ENCODE measurements at regions not wholly inside any gene's neighbourhood (a gene's known extent, or its start where the extent isn't known, plus 50 kb on each side); places are given as distances from the start of the nearest gene placed in this dataset.
"Not testable (repeated sequence)": the region's sequence is repeated elsewhere in the genome, so short reads cannot be mapped to it uniquely, and the experiment has no call there.

DNA sequence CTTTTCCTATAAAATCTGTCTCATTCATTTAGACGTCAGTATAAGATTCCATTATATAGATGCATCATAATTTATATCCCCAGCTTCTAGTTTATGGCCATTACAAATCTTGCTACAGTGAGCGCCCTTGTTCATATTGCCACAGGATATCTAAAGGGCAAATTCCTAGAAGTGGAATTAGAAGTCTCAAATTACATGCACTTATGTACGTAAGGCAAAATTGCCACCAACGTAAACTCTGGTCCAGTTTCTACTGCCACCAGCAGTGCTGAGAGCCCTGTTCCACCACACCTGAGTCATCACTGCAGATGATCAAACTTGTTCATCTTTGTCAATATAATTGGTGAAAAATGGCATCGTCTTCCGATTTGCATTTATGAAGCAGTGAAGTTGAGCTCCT is 90.9 kb upstream of the ID2 start:
- no peak for DNase-seq (ENCODE audit: low spot score)

DNA sequence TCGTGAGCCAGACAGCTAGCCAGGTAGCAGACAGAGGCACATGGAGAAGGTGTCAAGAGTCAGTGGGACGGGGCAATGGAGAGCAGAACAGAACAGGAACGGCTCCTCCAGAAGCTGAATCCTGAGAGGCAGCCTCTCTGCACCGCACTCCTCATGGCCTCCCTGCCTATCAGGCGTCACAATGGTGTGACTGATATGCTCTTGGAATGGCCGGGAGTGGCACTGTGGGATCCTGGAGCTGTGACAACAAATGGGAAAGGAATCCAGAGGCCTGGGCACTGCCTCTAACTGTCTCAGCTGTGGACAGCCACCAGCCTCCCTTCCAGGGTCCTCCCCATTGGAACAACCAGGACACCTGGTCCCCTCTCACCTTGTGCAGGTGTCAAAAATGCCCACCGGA is 89.1 kb upstream of the ID2 start:
- no peak for DNase-seq (ENCODE audit: low spot score)

DNA sequence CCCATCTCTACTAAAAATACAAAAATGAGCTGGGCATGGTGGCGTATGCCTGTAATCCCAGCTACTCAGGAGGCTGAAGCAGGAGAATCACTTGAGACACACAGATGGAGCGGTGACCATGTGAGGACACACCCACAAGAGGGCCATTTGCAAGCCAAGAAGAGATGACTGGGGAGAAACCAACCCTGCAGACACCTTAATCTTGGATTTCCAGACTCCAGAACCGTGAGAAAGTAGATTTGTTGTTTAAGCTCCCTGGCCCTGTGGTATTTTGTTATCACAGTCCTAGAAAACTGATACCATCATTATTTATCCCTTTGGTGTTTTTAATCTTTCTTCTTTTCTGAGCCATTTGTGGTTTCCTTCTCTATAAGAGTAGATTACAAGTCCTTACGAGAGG is 88.6 kb upstream of the ID2 start:
- DNase-seq (ENCODE audit: low spot score): no peak

DNA sequence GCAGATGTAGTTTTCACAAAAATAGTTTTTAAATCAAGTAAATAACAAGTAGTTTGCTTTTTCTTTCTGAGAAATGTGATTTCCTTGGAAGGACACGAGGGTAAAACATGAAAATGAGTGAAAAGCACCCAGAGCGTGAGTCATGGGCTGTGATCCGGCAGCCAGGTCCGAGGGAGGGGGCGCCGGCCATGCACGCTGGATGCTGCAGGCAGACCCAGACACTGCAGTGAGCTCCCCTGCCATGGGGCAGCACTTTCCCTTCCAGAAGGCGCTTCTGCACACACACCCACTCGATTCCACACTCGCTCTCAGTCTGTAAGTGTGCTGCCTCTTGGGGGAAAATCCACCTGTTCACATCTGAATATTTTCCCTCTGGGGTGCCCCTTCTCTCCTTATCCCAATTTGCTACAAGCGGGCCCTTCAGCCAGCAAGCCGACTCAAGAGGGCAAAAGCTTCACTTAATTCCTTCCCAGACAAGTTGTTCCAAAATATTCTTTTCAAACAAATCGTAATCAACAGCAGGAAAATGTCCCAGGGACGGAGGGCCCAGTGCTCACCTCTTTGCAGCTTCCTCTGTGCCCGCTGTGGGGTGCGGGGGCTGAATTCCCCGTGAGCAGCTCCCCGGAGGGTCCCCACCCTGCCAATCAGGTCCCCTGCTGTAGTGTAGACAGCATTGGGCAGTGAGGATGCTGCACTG is 87.0 kb upstream of the ID2 start:
- DNase-seq (ENCODE audit: low spot score): peak; percentile 59

DNA sequence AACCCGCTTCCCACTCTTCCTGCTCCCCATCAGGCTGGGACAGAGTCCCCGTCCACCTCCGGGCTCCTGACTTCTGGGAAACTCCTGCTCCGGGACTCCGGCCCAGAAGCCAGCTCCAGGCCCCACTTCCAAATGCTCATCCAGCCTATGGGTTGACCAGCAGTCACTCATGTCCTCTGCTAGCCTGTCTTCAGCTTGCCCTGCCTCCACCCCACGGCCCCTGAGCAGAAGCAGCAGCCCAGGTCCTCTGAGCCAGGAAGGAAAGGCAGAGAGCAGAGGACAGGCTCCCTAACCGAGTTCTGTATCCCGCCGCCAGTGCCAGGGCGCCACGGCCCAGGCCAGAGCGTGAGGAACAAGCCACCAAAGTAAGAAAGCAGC is 86.4 kb upstream of the ID2 start:
- DNase-seq (ENCODE audit: low spot score): no peak

DNA sequence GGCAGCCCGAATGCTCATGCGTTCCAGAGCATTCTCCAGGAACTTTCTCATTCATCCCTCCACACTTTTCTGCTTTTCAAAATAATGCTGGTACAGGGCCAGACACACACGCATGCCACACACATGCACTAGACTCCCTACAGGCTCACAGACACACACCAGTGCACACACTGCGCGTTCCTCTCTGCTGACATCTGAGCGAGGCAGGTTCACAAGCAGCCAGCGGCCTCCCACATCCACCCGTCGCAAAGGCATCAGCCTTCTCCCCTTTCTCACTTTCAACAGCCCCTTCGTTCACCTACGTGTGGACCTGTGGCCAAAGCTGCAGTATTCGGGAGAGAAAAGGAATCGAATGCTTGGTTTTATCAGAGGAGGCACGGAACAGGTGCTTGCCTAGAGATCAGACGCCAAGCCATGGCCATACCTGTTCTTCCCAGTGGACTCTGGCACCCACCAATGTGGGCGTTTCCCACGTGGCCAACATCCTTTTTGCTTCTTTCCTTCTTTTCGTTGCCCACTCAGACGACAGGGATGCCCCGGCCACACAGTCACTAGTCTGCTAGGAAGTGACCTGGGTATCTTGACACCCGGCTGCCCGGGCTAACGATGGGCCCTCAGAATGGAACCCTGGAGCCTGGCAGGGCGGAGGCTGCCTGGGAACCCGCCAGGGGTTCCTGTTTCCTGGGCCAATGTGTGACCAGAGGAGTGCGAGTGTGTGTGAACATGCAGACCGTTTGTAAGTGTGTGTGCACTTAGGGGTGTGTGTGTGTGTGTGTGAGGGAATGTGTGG is 85.8 kb upstream of the ID2 start:
- DNase-seq (ENCODE audit: low spot score): no peak

DNA sequence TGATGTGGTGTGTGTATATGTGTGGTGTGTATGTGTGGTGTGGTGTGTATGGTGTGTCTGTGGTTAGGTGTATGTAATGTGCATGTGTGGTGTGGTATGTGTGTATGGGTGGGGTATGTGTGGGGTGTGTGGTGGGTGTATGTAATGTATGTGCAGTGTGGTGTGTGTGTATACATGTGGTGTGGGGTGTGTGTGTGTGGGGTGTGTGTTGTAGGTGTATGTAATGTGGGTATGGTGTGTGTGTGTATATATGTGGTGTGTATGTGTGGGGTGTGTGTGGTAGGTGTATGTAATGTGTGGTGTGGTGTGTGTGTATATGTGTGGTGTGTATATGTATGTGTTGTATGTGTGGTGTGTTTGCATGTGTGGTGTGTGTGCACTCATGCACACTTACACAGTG is 84.8 kb upstream of the ID2 start:
- no peak for DNase-seq (ENCODE audit: low spot score)

DNA sequence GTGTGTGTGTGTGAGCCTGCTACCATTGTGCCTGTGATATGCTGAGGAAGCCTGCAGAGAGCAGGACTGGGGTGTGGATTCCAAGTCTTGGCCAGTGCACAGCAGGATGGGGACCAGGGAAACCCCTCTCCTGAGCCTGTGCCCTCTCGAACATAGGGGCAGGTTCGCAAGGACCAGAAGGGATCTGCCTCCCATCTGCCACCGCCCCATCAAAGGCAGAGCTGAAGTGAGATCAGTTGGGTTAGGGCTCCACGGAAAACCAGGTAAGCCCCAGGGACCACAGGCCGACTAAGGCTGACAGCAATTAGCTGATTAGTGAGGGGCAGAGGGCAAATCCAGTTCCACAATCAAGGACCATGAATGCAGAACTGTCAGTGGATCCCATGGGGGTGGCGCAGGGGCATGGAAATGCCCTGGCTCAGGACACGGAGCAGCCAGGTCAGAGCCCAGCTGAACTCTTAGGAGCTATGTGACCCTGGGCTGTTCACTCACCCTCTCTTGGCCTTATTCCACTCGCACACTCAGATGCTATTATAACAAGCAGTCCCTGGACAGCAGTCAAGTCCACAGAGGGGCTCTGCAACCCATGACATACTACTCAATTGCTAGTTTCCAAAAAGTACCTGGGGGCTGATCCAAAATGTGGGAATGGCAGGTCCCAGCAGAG is 84.2 kb upstream of the ID2 start:
- no peak for DNase-seq (ENCODE audit: low spot score)

DNA sequence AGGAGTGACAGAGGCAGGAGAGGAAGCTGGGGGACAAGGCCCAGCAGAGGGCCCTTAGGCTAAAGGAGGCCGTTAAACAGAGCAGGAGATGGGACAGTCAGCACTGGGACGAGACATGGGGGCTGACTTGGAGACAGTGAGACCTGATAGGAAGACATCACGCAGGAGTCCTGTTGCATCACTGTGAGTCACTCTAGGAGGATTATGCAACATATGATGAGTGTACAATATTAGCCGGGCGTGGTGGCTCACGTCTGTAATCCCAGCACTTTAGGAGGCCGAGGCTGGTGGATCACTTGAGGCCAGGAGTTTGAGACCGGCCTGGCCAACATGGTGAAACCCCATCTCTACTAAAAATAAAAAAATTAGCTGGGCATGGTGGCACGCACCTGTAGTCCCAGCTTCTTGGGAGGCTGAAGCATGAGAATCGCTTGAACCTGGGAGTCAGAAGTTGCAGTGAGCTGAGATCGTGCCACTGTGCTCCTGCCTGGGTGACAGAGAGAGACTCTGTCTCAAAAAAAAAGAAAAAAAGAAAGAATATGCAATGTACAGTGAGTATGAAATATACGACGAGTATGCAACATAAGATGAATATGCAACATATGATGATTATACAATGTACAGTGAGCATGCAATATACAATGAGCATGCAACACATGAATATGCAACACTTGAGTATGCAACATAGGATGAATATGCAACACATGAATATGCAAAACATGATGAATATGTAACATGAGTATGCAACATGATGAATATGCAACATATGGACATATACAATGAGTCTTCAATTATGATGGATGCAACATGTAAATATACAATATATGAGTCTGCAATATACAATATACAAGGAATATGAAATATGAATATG is 83.3 kb upstream of the ID2 start:
- DNase-seq (ENCODE audit: low spot score): peak; percentile 72

DNA sequence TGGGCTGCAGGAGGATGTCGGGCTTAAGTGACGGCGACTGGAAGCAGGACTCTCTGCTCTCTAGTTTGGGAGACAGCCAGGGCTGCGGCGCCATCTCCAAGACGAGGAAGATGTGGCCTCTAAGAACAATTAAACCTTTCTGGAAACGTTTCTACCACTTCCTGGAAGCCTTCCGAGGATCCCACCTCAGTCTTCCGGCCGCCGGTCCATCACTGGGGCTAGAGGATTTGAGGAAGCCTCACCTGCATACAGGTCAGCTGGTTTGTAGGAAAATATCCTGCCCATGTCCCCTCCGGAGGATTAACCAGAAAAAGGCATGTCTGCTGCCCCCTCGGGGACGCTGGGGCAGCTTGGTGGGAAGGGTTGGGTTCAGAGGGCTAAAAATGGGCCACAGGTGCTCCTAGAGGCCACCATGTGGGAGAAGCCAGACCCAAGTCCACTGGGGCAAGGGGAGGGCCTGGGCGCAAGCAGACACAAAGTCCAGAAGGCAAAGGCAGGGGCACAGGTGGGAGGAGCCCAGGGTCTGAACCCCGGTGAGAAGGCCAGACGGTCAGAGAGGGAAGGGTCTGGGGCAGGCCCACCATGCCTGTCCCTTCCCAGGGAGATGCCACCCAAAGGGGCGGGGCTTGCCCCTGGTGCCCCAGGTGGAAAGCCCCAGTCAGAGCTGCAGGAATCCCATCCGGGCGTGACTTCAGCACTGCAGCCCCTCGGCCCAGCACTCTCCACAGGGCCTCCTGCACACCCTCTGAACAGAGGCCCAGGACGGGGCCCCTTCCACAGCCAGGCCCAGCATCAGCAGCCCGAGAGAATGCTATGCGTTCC is 82.2 kb upstream of the ID2 start:
- DNase-seq (ENCODE audit: low spot score): no peak

DNA sequence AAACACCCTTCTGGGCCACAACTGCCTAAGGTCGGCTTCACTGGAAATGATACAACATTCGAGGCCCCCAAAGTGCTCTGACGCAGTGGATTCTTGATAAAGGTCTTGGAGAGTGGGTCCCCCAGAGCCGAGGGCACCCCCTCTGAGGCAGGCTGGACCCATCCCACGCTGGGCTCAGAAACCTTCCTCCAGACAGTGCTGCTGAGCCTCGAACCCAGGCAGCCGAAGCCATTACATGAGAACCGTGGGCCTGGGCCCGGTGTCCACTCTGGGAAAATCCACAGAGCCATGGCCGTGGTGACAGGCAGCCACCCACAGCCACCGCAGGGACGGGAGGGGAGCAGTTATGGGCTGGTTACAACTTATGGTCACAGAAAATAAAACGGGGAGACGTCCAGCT is 81.4 kb upstream of the ID2 start:
- no peak for DNase-seq (ENCODE audit: low spot score)

DNA sequence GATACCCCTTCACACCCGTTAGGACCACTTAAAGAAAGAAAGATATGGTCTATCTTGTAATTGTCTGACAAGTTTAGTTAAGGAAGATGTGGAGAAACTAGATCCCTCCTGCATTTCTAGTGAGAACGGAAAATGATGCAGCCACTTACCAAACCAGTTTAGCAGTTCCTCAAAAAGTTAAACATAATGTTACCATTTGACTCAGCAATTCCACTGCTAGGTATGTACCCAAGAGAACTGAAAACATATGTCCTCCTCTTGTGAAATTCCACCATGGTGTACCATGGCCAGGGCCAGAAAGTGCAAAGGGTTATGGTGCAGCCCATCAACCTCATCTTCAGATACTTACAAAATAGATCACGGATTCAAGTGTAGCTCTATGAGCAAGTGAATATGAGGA is 79.0 kb upstream of the ID2 start:
- DNase-seq (ENCODE audit: low spot score): peak; percentile 67

DNA sequence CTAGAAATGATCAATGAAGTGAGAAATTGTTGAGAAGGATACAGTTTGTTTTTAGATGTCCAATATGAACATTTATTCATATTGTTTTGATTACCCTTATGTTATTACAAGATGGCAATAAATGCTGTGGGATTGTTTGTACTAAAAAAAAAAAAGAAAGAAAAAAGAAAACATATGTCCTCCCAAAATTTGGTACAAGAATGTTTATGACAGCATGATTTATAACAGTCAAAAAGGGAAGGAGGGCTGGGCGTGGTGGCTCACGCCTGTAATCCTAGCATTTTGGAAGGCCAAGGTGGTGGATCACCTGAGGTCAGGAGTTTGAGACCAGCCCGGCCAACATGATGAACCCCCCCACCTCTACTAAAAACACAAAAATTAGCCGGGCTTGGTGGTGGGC is 78.5 kb upstream of the ID2 start:
- not testable (repeated sequence) for DNase-seq (ENCODE audit: low spot score)

DNA sequence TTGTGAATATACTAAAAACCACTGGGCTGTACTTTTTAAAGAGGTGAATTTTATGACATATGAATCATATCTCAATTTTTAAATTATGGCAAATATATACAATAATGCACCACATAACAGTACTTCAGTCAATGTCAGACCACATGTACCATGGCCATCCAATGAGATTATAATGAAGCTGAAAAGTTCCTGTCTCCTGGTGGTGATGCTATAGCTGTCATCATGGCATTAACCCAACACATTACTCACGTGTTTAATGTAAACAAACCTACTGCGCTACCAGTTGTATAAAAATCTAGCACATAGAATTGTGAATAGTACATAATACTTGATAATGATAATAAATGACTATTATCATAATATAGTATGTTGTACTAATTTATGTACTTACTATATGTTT is 77.6 kb upstream of the ID2 start:
- no peak for DNase-seq (ENCODE audit: low spot score)

DNA sequence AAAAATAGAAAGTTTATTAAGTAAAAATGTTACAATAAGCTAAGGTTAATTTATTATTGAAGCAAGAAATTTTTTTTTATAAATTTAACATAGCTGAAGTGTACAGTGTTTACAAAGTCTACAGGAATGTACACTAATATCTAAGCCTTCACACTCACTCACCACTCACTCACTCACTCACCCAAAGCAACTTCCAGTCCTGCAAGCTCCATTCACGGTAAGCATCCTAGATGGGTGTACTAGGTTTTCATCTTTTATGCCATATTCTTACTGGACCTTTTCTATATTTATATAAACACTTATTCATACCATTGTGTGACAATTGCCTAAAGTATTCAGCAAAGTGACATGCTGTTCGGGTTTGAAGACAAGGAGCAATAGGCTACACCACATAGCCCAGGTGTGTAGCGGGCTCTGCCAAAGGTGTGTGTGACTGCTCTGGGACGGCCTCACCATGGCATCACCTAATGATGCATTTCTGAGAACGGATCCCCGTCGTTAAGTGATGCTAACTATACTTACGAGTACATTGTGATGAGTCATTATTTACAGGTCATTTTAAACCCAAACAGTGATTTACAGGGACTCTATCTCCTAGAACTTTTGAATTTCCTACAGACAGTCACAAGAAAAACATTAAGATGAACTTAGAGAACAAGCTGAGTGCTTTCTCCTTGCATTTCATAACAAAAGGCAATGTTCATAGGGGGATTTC is 76.3 kb upstream of the ID2 start:
- no peak for DNase-seq (ENCODE audit: low spot score)

DNA sequence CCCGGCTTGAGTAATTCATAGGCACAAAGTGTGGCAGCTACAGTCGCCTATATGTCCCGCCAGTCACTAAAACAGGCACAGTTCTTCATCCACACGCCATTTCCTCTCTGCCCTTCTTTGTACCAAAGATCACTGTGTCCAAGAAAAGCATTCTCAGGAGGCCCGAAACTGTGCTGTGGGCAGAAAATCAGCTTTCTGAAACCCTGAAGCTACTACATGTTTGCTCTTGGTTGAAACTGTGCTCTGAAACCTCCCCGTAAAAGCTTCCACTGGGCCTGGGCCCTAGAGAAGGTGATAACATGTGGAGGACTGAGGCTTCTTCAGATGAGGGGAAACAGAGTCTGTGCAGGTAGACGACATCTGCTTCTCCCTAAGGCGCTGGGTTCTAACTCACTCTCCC is 75.6 kb upstream of the ID2 start:
- no peak for DNase-seq (ENCODE audit: low spot score)

DNA sequence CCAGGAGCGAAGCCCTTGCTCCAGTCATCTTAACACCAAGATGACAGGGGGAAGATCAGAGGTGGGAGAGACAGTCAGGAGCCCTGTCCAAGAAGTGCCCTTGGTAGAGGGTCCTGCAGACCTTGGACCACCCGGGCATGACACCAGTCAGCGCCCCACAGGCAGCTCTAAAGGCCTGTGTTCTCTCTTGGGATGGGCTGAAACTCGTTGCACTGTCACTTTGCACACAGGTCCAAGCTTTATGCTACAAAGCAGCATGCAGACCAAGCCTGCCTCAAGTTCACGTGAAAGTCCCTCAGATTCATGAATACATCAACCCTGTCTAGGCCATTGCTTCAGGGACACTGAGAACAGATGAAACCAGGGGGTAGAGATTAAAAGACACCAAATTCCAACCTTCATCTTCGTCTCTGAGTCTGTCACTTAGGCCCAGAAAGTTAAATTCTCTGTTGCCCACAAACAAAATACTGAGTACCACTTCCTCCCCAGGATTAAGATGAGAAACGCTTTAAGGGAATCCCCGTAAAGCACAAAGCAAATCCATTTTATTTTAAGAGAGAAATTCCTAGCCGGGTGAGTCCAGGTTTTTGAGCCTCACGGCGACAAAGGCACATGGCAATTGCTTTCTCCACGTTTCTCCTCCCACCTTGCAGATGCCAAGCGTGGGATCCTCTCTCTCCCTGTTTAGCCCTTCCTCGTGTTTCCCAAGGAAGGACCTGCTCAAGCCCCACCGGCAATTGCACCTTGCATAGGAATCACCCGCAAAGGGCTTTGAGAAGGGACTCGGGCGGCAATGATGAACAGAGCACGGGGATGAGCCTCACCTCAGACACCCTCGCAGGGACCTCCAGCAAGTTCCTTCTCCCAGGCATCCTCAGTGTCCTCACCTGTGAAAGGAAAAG is 75.0 kb upstream of the ID2 start:
- no peak for DNase-seq (ENCODE audit: low spot score)

DNA sequence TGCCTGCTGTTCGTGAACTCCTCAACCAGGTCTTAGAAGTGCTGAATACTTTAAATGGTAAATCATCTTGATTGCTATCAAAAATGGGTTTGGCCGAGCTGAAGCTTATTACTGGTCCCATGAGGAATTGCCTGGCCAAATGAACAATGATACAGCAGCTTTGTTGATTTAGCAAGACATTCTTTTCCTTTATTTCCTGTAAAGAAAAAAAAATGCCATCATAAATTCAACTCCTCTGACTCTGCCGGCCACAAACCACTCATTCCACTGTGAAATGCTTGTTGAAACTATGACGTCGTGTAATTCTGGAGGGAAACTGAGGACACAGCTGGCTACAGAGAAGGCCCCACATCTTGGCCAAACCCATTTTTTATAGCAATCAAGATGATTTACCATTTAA is 74.2 kb upstream of the ID2 start:
- DNase-seq (ENCODE audit: low spot score): no peak

DNA sequence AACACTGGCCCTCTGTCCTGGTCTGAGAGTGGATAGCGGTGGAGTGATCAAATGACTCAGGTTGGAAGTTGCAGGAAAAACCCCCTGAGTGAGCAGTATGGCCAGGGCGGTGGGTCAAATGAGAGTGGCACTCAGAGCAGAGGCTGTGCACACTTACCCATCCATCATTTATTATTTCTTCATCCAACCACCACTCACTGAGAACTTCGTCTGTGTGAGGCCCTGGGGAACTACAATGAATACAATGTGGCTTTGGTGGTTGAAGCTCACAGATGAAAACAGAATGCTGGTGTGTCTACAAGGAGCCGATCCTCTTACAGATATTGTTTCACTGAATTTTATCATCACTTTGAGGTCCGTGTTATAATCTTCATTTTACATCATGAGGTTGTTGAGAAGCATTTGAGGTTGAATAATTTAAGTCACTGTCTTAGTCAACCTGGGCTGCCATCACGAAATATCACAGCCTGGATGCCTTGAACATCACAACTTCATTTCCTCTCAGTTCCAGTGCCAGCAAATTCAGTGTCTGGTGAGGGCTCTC is 73.4 kb upstream of the ID2 start:
- no peak for DNase-seq (ENCODE audit: low spot score)
